GM12874 (cell line): ENCODE measurements at regions not wholly inside any gene's neighbourhood (a gene's known extent, or its start where the extent isn't known, plus 50 kb on each side); places are given as distances from the start of the nearest gene placed in this dataset.

Experiments
- CTCF ChIP-seq: IDR thresholded peaks from 2 replicates; pipeline ENCODE4 v1.5.1; 2011; ENCODE audit warnings: low read depth, mild to moderate bottlenecking, control low read depth, low read length, moderate library complexity; ENCODE audit not compliant: insufficient read depth

GRCh38 chr20:55135923-55136322 lies 660.5 kb downstream of the DOK5 start:
- TF ChIP-seq CTCF: no peak

GRCh38 chr20:55132523-55132922 lies 657.1 kb downstream of the DOK5 start:
- no peak for TF ChIP-seq CTCF

- no peak for TF ChIP-seq CTCF
Observed at GRCh38 chr20:55116598-55116997, 641.2 kb downstream of the DOK5 start.

GRCh38 chr20:55103188-55103587 lies 627.8 kb downstream of the DOK5 start:
- no peak for TF ChIP-seq CTCF

GRCh38 chr20:55099251-55099650 lies 623.9 kb downstream of the DOK5 start:
- TF ChIP-seq CTCF: no peak

- TF ChIP-seq CTCF: no peak
Observed at GRCh38 chr20:55097621-55098020, 622.2 kb downstream of the DOK5 start.

- TF ChIP-seq CTCF: no peak
Observed at GRCh38 chr20:55095745-55096400, 620.5 kb downstream of the DOK5 start.

GRCh38 chr20:55094353-55094861 lies 619.0 kb downstream of the DOK5 start:
- TF ChIP-seq CTCF: no peak
